OCI-LY7 (cell line): ENCODE measurements at regions not wholly inside any gene's neighbourhood (a gene's known extent, or its start where the extent isn't known, plus 50 kb on each side); places are given as distances from the start of the nearest gene placed in this dataset.

Experiments used
- BruUV-seq: library from RNA; stranded (reverse); fragments of 400-500 nt; replicated peaks from 2 replicates; lab custom pipeline; 2021; lab: Mats Ljungman, UMichigan
- CTCF ChIA-PET: fragments of 300-600 bp; sonication (Branson Sonifier 250); formaldehyde crosslinking; loops from one replicate; lab custom pipeline; 2022; ENCODE audit warnings: antibody characterized with exemption; ENCODE audit not compliant: unreplicated experiment; lab: Charles Lee
- POLR2A ChIA-PET: fragments of 300-600 bp; sonication (Branson Sonifier 250); formaldehyde crosslinking; loops from one replicate; lab custom pipeline; 2022; ENCODE audit warnings: antibody characterized with exemption; lab: Charles Lee
- DNase-seq: peaks from one replicate; pipeline ENCODE4 v3.0.0-alpha.2; 2015; ENCODE audit warnings: low spot score
- H2AFZ ChIP-seq: fragments of 200-600 bp; sonication (generic), shearing (Covaris generic); 2 replicates; pipeline ENCODE4 v1.6.1; 2014; ENCODE audit warnings: mild to moderate bottlenecking, antibody characterized with exemption, low read length, moderate library complexity
- H3K27ac ChIP-seq: fragments of 200-600 bp; sonication (generic); 2 replicates; pipeline ENCODE4 v1.5.1; 2014; ENCODE audit warnings: mixed run types, low read depth, mild to moderate bottlenecking, moderate library complexity, low read length, inconsistent platforms; ENCODE audit not compliant: poor library complexity, severe bottlenecking
- H3K36me3 ChIP-seq: fragments of 200-600 bp; sonication (generic); 2 replicates; pipeline ENCODE4 v1.6.1; 2014; ENCODE audit warnings: mild to moderate bottlenecking, antibody characterized with exemption, low read length, moderate library complexity, mixed read lengths; ENCODE audit not compliant: insufficient read depth
- H3K4me1 ChIP-seq: fragments of 200-600 bp; sonication (generic); 2 replicates; pipeline ENCODE4 v1.5.1; 2014; ENCODE audit warnings: mild to moderate bottlenecking, low read length; ENCODE audit not compliant: insufficient read depth, poor library complexity, severe bottlenecking
- H3K4me2 ChIP-seq: fragments of 200-600 bp; sonication (generic); 2 replicates; pipeline ENCODE4 v1.6.1; 2014; ENCODE audit warnings: mild to moderate bottlenecking, low read length
- H3K4me3 ChIP-seq: fragments of 200-600 bp; sonication (generic); 2 replicates; pipeline ENCODE4 v1.5.1; 2014; ENCODE audit warnings: mild to moderate bottlenecking, low read depth, low read length; ENCODE audit not compliant: poor library complexity, severe bottlenecking
- H3K79me2 ChIP-seq: fragments of 200-600 bp; sonication (generic); 2 replicates; pipeline ENCODE4 v1.6.1; 2016; ENCODE audit warnings: low read depth, mild to moderate bottlenecking, low read length, moderate library complexity, mixed read lengths; ENCODE audit not compliant: insufficient read depth
- H3K9me2 ChIP-seq: fragments of 200-600 bp; sonication (generic); 2 replicates; pipeline ENCODE4 v1.6.1; 2016; ENCODE audit warnings: mild to moderate bottlenecking, low read length, mixed read lengths; ENCODE audit not compliant: insufficient read depth
- H3K9me3 ChIP-seq: fragments of 200-600 bp; sonication (generic); 2 replicates; pipeline ENCODE4 v1.6.1; 2014; ENCODE audit warnings: mild to moderate bottlenecking, mixed run types, low read length, mixed read lengths
- H4K20me1 ChIP-seq: fragments of 200-600 bp; sonication (generic); 2 replicates; pipeline ENCODE4 v1.6.1; 2014; ENCODE audit warnings: mild to moderate bottlenecking, antibody characterized with exemption, low read length, moderate library complexity, mixed read lengths; ENCODE audit not compliant: insufficient read depth
- EZH2phosphoT487 ChIP-seq: fragments of 200-600 bp; sonication (generic); IDR thresholded peaks from 2 replicates; pipeline ENCODE4 v1.6.1; 2018; ENCODE audit warnings: low read depth, borderline replicate concordance, mild to moderate bottlenecking, mixed run types, antibody characterized with exemption, low read length, moderate library complexity, mixed read lengths
- intact Hi-C: fragments of 100-400 bp; cut with micrococcal nuclease; formaldehyde crosslinking; loops from one replicate; pipeline ENCODE4 v1.10.0; 2022; ENCODE audit not compliant: unreplicated experiment
- TF ChIP-seq, protein P1 (sequence below): fragments of 200-600 bp; sonication (generic); conservative IDR thresholded peaks from 2 replicates; pipeline ENCODE4 v1.5.1; 2014; ENCODE audit warnings: mild to moderate bottlenecking, antibody characterized with exemption, low read length, moderate library complexity, mixed read lengths

- Histone ChIP-seq H3K36me3 (no peaks in the 10 kb centered on the region), H3K27ac (no peak overlapping the region), H3K9me2 (no peaks in the 10 kb centered on the region), H3K4me1 (no peaks in the 10 kb centered on the region), H3K4me2 (no peak overlapping the region), H2AFZ (no peak overlapping the region), H3K4me3 (no peak overlapping the region), H3K9me3 (no peaks in the 10 kb centered on the region), H4K20me1 (no peaks in the 10 kb centered on the region), H3K79me2 (no peaks in the 10 kb centered on the region)
- BruUV-seq = no TSS peak
- ChIA-PET POLR2A (no interaction called here), CTCF (no interaction called here)
- DNase-seq = no peak
- TF ChIP-seq, protein P1, sequence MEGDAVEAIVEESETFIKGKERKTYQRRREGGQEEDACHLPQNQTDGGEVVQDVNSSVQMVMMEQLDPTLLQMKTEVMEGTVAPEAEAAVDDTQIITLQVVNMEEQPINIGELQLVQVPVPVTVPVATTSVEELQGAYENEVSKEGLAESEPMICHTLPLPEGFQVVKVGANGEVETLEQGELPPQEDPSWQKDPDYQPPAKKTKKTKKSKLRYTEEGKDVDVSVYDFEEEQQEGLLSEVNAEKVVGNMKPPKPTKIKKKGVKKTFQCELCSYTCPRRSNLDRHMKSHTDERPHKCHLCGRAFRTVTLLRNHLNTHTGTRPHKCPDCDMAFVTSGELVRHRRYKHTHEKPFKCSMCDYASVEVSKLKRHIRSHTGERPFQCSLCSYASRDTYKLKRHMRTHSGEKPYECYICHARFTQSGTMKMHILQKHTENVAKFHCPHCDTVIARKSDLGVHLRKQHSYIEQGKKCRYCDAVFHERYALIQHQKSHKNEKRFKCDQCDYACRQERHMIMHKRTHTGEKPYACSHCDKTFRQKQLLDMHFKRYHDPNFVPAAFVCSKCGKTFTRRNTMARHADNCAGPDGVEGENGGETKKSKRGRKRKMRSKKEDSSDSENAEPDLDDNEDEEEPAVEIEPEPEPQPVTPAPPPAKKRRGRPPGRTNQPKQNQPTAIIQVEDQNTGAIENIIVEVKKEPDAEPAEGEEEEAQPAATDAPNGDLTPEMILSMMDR = no peak
- no peak for TF ChIP-seq EZH2phosphoT487
- intact Hi-C loops = loop anchor here (10.0 kb wide), 1 partner anchor 61 kb away; no protein-coding TSS in a partner anchor
Observed at GRCh38 chr9:79163544-79163943, 408.2 kb upstream of the TLE4 start.

- H2AFZ ChIP-seq = no peak overlapping the region
- H3K36me3 ChIP-seq = no peaks in the 10 kb centered on the region
- H3K27ac ChIP-seq = no peak overlapping the region
- H3K79me2 ChIP-seq = no peaks in the 10 kb centered on the region
- H4K20me1 ChIP-seq = no peaks in the 10 kb centered on the region
- H3K4me1 ChIP-seq = no peaks in the 10 kb centered on the region
- H3K4me2 ChIP-seq = no peak overlapping the region
- H3K9me3 ChIP-seq = no peaks in the 10 kb centered on the region
- no TSS peak for BruUV-seq
- no peaks in the 10 kb centered on the region for H3K9me2 ChIP-seq
- intact Hi-C loops = loop anchor here (10.0 kb wide), 1 partner anchor 60 kb away; no protein-coding TSS in a partner anchor
- no peak for DNase-seq
- no peak overlapping the region for H3K4me3 ChIP-seq
- POLR2A ChIA-PET = no interaction called here
- TF ChIP-seq, protein P1 = no peak
- TF ChIP-seq EZH2phosphoT487 = no peak
- CTCF ChIA-PET = no interaction called here
Observed at GRCh38 chr9:79164406-79164805, 407.4 kb upstream of the TLE4 start.

GRCh38 chr9:79165020-79165780 lies 406.6 kb upstream of the TLE4 start:
- POLR2A ChIA-PET = interaction anchor here (1.0 kb wide), 1 partner anchor 9 kb away, joined by 3 read pairs; no protein-coding TSS in a partner anchor
- no peaks in the 10 kb centered on the region for H4K20me1 ChIP-seq
- no peak for DNase-seq
- BruUV-seq = no TSS peak
- no peak overlapping the region for H3K4me2 ChIP-seq
- no peaks in the 10 kb centered on the region for H3K4me1 ChIP-seq
- no peaks in the 10 kb centered on the region for H3K36me3 ChIP-seq
- H3K4me3 ChIP-seq = no peak overlapping the region
- H3K9me3 ChIP-seq = no peaks in the 10 kb centered on the region
- intact Hi-C loops = loop anchor here (10.0 kb wide), 1 partner anchor 60 kb away; no protein-coding TSS in a partner anchor
- no peak overlapping the region for H3K27ac ChIP-seq
- TF ChIP-seq, protein P1 = no peak
- no peak for TF ChIP-seq EZH2phosphoT487
- H2AFZ ChIP-seq = no peak overlapping the region
- H3K79me2 ChIP-seq = no peaks in the 10 kb centered on the region
- CTCF ChIA-PET = no interaction called here
- no peaks in the 10 kb centered on the region for H3K9me2 ChIP-seq
